A673 (cell line): ENCODE measurements at regions not wholly inside any gene's neighbourhood (a gene's known extent, or its start where the extent isn't known, plus 50 kb on each side); places are given as distances from the start of the nearest gene placed in this dataset.

ENCODE experiments used
- EZH2 ChIP-seq: fragments of 200-600 bp; sonication (generic); IDR thresholded peaks from 2 replicates; pipeline ENCODE4 v1.6.1; 2017; ENCODE audit warnings: borderline replicate concordance, low read depth, mild to moderate bottlenecking, mixed read lengths, antibody characterized with exemption, low read length; ENCODE audit not compliant: poor library complexity, severe bottlenecking
- TF ChIP-seq, protein P1 (sequence below): fragments of 300-800, 200-600 bp; sonication (generic); conservative IDR thresholded peaks from 2 replicates; pipeline ENCODE4 v1.5.1; 2017; ENCODE audit warnings: low read depth, mild to moderate bottlenecking, antibody characterized with exemption, low read length, moderate library complexity, mixed read lengths

DNA sequence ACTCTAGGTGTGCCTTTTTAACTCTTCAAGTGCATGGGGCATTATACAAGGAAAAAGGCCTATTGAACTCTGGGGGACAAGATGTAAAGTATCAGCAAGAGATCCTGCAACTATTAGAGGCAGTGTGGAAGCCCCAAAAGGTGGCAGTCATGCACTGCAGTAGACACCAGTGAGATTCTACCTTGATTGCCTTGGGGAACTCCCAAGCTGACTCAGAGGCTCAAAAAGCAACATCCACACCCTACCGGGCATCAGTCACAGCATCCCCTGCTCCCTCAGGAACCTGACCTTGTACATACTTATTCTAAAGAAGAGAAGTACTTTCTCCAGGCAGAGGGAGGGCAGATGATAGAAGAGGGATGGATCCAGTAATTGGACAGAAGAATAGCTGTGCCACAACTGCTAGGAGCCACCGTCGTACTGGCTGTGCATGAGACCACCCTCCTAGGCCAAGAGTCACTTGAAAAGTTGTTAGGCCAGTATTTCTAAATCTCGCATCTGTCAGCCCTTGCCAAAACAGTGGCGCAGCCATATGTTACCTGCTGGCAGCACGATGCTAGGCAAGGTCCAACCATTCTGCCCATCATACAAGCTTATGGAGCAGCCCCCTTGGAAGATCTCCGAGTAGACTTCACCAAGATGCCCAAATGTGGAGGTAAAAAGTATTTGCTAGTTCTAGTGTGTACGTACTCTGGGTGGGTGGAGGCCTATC, 523.1 kb upstream of the FRG2C start:
- TF ChIP-seq, protein P1, sequence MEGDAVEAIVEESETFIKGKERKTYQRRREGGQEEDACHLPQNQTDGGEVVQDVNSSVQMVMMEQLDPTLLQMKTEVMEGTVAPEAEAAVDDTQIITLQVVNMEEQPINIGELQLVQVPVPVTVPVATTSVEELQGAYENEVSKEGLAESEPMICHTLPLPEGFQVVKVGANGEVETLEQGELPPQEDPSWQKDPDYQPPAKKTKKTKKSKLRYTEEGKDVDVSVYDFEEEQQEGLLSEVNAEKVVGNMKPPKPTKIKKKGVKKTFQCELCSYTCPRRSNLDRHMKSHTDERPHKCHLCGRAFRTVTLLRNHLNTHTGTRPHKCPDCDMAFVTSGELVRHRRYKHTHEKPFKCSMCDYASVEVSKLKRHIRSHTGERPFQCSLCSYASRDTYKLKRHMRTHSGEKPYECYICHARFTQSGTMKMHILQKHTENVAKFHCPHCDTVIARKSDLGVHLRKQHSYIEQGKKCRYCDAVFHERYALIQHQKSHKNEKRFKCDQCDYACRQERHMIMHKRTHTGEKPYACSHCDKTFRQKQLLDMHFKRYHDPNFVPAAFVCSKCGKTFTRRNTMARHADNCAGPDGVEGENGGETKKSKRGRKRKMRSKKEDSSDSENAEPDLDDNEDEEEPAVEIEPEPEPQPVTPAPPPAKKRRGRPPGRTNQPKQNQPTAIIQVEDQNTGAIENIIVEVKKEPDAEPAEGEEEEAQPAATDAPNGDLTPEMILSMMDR: no peak
- no peak for TF ChIP-seq EZH2
